Neuronal stem cell (in vitro differentiated cells): ENCODE measurements at regions not wholly inside any gene's neighbourhood (a gene's known extent, or its start where the extent isn't known, plus 50 kb on each side); places are given as distances from the start of the nearest gene placed in this dataset.
A peak's percentile ranks its signal among the peaks of the same experiment; 100 is the strongest.

Experiments
- DNase-seq: peaks from one replicate; pipeline ENCODE4 v3.0.0-alpha.2; 2013; ENCODE audit warnings: low spot score
- H2AFZ ChIP-seq: one replicate; pipeline ENCODE4 v1.6.1; 2013; ENCODE audit warnings: mild to moderate bottlenecking, low read length, inconsistent platforms
- H2AK5ac ChIP-seq: 2 replicates; pipeline ENCODE4 v1.6.1; 2013; ENCODE audit warnings: low read depth, mild to moderate bottlenecking, inconsistent platforms, low read length, moderate library complexity, mixed read lengths
- H2BK120ac ChIP-seq: 2 replicates; pipeline ENCODE4 v1.6.1; 2013; ENCODE audit warnings: low read depth, mild to moderate bottlenecking, inconsistent platforms, low read length, moderate library complexity, mixed read lengths
- H2BK12ac ChIP-seq: one replicate; pipeline ENCODE4 v1.6.1; 2013; ENCODE audit warnings: low read length, inconsistent platforms
- H2BK15ac ChIP-seq: 2 replicates; pipeline ENCODE4 v1.6.1; 2013; ENCODE audit warnings: mild to moderate bottlenecking, low read length, inconsistent platforms, mixed read lengths
- H2BK5ac ChIP-seq: one replicate; pipeline ENCODE4 v1.6.1; 2013; ENCODE audit warnings: inconsistent platforms, mild to moderate bottlenecking, low read length, moderate library complexity
- H3K14ac ChIP-seq: one replicate; pipeline ENCODE4 v1.6.1; 2013; ENCODE audit warnings: low read length, inconsistent platforms
- H3K18ac ChIP-seq: 2 replicates; pipeline ENCODE4 v1.6.1; 2013; ENCODE audit warnings: low read length, inconsistent platforms
- H3K23ac ChIP-seq: 2 replicates; pipeline ENCODE4 v1.6.1; 2013; ENCODE audit warnings: low read depth, mild to moderate bottlenecking, mixed read lengths, low read length, inconsistent platforms; ENCODE audit not compliant: poor library complexity
- H3K27ac ChIP-seq: replicated peaks from 3 replicates; pipeline ENCODE4 v1.5.1; 2013; ENCODE audit warnings: low read length, inconsistent platforms
- H3K27me3 ChIP-seq, 3 experiments: 2 replicates each; pipeline ENCODE4 v1.6.1; 2013; ENCODE audit warnings: low read length in 3 of 3, mild to moderate bottlenecking in 2 of 3, inconsistent platforms in 1 of 3, low read depth in 1 of 3, mixed read lengths in 1 of 3, moderate library complexity in 1 of 3; ENCODE audit not compliant: control insufficient read depth in 3 of 3, insufficient read depth in 3 of 3
- H3K36me3 ChIP-seq, 2 donors: replicated peaks in 1 of 2; 2 replicates each; pipeline ENCODE4 v1.6.1; 2013; ENCODE audit warnings: low read length in 2 of 2; ENCODE audit not compliant: control insufficient read depth in 2 of 2, insufficient read depth in 2 of 2
- H3K4ac ChIP-seq: 2 replicates; pipeline ENCODE4 v1.6.1; 2013; ENCODE audit warnings: inconsistent platforms, mild to moderate bottlenecking, low read length, moderate library complexity
- H3K4me1 ChIP-seq, 2 donors: 1 replicate in 1 of 2; 2 replicates in 1 of 2; pipeline ENCODE4 v1.6.1; 2013; ENCODE audit warnings: low read length in 2 of 2, low read depth in 1 of 2; ENCODE audit not compliant: control insufficient read depth in 2 of 2, insufficient read depth in 1 of 2
- H3K4me2 ChIP-seq: one replicate; pipeline ENCODE4 v1.6.1; 2013; ENCODE audit warnings: mild to moderate bottlenecking, low read length, inconsistent platforms; ENCODE audit not compliant: insufficient read depth, poor library complexity, severe bottlenecking
- H3K4me3 ChIP-seq, 2 donors: 2 replicates each; pipeline ENCODE4 v1.5.1; 2013; ENCODE audit warnings: low read length in 2 of 2, mild to moderate bottlenecking in 2 of 2, inconsistent platforms in 1 of 2, moderate library complexity in 1 of 2
- H3K79me1 ChIP-seq: one replicate; pipeline ENCODE4 v1.6.1; 2013; ENCODE audit warnings: low read depth, mild to moderate bottlenecking, inconsistent platforms, low read length, moderate library complexity
- H3K9ac ChIP-seq: one replicate; pipeline ENCODE4 v1.6.1; 2013; ENCODE audit warnings: mild to moderate bottlenecking, low read depth, low read length, inconsistent platforms; ENCODE audit not compliant: poor library complexity
- H3K9me3 ChIP-seq, 2 donors: replicated peaks in 1 of 2; 2 replicates each; pipeline versions ENCODE3 to v1.6.1; 2013; ENCODE audit warnings: low read length in 2 of 2, mild to moderate bottlenecking in 2 of 2, inconsistent platforms in 1 of 2, low read depth in 1 of 2, mixed read lengths in 1 of 2, moderate library complexity in 1 of 2; ENCODE audit not compliant: control insufficient read depth in 2 of 2, insufficient read depth in 1 of 2
- H4K8ac ChIP-seq: one replicate; pipeline ENCODE4 v1.6.1; 2013; ENCODE audit warnings: low read depth, mild to moderate bottlenecking, inconsistent platforms, low read length, moderate library complexity
- H4K91ac ChIP-seq: one replicate; pipeline ENCODE4 v1.6.1; 2013; ENCODE audit warnings: low read length, low read depth, mild to moderate bottlenecking, inconsistent platforms; ENCODE audit not compliant: poor library complexity
- WGBS, 2 donors: extraction: QIAGEN DNeasy Blood & Tissue Kit; methylation state at CpG; one replicate each; pipeline ENCODE4 v1.1.7; 2013; ENCODE audit warnings: missing lambda C conversion rate in 2 of 2, mixed read lengths in 1 of 2; ENCODE audit not compliant: insufficient read length in 2 of 2, insufficient replicate concordance in 1 of 2; ENCODE audit errors: extremely low coverage in 2 of 2; 5-methylcytosine and 5-hydroxymethylcytosine counted together

- Histone ChIP-seq H3K36me3 (no peaks in the 10 kb centered on the region), H3K14ac (no peak overlapping the region), H2BK15ac (no peak overlapping the region), H3K4me2 (no peak overlapping the region), H3K4me3 (no peak overlapping the region), H2AK5ac (no peak overlapping the region), H3K18ac (no peak overlapping the region), H2BK12ac (no peak overlapping the region), H3K23ac (no peak overlapping the region), H4K8ac (no peak overlapping the region), H2AFZ (no peak overlapping the region), H3K9me3 (no peaks in the 10 kb centered on the region), H3K9ac (no peak overlapping the region), H4K91ac (no peak overlapping the region), H3K27me3 (no peaks in the 10 kb centered on the region), H2BK5ac (no peak overlapping the region), H3K79me1 (no peaks in the 10 kb centered on the region), H3K4ac (no peak overlapping the region), H2BK120ac (no peak overlapping the region), H3K27ac (no peak overlapping the region), H3K4me1 (no peaks in the 10 kb centered on the region)
- DNase-seq: no peak
- WGBS, 2 donors: no CpG with 5 or more reads among the region's 4 CpGs
Measured at GRCh38 chr7:145092766-145093165, 256.9 kb upstream of the TPK1 start.

DNA sequence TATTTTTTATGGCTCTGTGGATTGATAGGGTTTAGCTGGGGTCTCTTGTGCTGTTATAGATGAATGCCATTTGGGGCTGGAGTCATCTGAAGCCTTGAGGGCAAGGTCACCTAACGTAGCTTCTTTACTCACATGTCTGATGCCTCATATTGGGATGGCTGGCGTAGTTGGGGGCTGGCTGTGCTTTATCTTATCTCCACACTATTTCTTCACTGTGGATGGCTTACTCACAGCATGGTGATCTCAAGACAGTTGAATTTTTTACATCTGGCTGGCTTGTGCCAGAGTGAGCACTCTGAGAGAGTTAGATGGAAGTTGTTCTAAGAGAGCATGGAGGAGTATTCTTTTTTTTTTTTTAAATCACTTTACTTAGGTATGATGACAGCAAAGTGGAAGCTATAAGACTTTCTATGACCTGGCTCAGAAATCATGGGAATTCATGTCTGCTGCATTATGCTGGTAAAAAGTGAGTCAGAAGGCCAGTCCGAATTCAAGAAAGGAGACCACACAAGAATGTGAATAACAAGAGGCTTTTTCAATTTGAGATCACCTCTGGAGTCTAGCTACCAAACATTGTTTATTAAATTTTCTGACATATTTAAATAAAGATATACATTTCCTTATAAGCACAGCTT, 252.4 kb upstream of the TPK1 start:
- no peak overlapping the region for H3K9ac ChIP-seq

DNA sequence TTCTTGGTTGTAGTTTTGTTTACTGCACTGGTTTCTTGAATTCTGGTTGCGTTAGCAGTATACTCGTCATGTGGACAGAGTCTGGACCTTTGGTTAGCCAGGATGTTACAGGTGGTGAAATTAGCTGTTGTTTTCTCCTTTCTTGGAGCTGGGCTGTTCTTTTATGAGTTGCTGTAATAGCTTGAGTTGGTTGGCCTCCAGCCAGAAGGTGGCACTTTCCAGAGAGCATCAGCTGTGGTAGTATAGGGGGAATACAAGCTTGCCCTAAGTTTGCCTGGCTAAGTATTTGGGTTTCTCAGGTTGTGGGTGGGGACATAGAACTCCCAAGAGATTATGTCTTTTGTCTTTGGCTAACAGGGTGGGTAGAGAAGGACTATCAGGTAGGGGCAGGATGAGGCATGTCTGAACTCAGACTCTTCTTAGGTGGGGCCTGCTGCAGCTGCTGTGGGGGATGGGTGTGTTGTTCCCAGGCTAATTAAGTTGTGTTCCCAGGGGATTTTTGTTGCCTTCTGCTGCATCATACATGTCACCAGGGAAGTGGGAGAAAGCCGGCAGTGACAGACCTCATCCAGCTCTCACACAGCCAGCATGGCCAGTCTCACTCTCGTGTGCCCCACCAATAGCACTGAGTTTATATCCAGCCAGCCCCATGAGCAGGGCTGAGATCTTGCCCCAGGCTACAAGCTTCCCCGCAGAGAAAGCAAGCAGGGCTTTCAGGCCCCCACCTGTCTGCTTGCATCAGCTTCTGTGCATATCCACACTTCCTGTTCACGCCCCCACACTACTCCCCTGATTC, 246.7 kb upstream of the TPK1 start:
- H3K9me3 ChIP-seq: no peaks in the 10 kb centered on the region
- no peak overlapping the region for H3K23ac ChIP-seq
- H3K9ac ChIP-seq: no peak overlapping the region
- H3K36me3 ChIP-seq: no peaks in the 10 kb centered on the region
- no peak overlapping the region for H3K4me2 ChIP-seq
- no peak overlapping the region for H2BK5ac ChIP-seq
- no peak overlapping the region for H2BK120ac ChIP-seq
- H3K27me3 ChIP-seq: no peaks in the 10 kb centered on the region
- H3K18ac ChIP-seq: peak overlapping the region; percentile 54
- H4K91ac ChIP-seq: no peak overlapping the region
- DNase-seq: no peak
- H2BK15ac ChIP-seq: no peak overlapping the region
- no peak overlapping the region for H3K4me3 ChIP-seq
- no peak overlapping the region for H3K14ac ChIP-seq
- no CpG with 5 or more reads among the region's 6 CpGs for WGBS, 2 donors
- no peaks in the 10 kb centered on the region for H3K79me1 ChIP-seq
- H3K4ac ChIP-seq: no peak overlapping the region
- no peak overlapping the region for H2AK5ac ChIP-seq
- no peak overlapping the region for H3K27ac ChIP-seq
- no peak overlapping the region for H4K8ac ChIP-seq
- no peak overlapping the region for H2BK12ac ChIP-seq
- H3K4me1 ChIP-seq: peaks cover 0 to 5% of the 10 kb centered on the region in 2 donors
- peak overlapping the region; percentile 55 for H2AFZ ChIP-seq

More for the DNA sequence above, 252.4 kb upstream of the TPK1 start:
- Histone ChIP-seq H3K36me3 (no peaks in the 10 kb centered on the region), H2BK12ac (no peak overlapping the region), H2BK120ac (no peak overlapping the region), H2AFZ (no peak overlapping the region), H3K14ac (no peak overlapping the region), H4K8ac (no peak overlapping the region), H2BK5ac (no peak overlapping the region), H3K18ac (no peak overlapping the region), H3K4ac (no peak overlapping the region), H3K9me3 (no peaks in the 10 kb centered on the region), H3K27ac (no peak overlapping the region), H3K4me1 (no peaks in the 10 kb centered on the region), H3K4me2 (no peak overlapping the region), H3K27me3 (no peaks in the 10 kb centered on the region), H3K23ac (no peak overlapping the region), H3K4me3 (no peak overlapping the region), H4K91ac (no peak overlapping the region), H2BK15ac (no peak overlapping the region), H3K79me1 (no peaks in the 10 kb centered on the region), H2AK5ac (no peak overlapping the region)
- WGBS, 2 donors: no CpG with 5 or more reads among the region's 3 CpGs
- DNase-seq: no peak

DNA sequence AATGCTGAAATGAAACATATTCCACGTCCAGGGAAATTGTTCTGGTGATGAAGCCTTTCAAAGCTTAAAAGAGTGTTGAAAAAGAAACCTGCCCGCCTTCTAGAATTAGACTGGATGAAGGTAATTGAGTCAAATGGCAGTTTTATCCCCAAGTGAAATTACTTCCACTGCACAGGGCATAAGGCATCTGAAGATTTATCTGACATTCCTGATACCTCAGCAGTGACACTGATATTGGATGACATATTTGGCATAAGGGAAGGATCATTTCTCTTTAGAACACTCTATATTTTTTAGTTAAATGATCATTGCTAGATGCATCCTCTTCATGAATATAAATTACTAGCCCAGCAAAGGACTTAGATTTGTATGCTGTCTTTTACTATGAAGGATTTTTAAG, 229.6 kb upstream of the TPK1 start:
- no peak overlapping the region for H3K23ac ChIP-seq
- no peak overlapping the region for H2BK15ac ChIP-seq
- no peak overlapping the region for H3K4me2 ChIP-seq
- no peak overlapping the region for H3K18ac ChIP-seq
- no peak overlapping the region for H3K4ac ChIP-seq
- H3K14ac ChIP-seq: no peak overlapping the region
- H4K8ac ChIP-seq: no peak overlapping the region
- H3K4me3 ChIP-seq: no peak overlapping the region
- H3K36me3 ChIP-seq: no peaks in the 10 kb centered on the region
- DNase-seq: no peak
- H4K91ac ChIP-seq: no peak overlapping the region
- no peak overlapping the region for H3K9ac ChIP-seq
- no peak overlapping the region for H2AFZ ChIP-seq
- H3K9me3 ChIP-seq: no peaks in the 10 kb centered on the region
- no peaks in the 10 kb centered on the region for H3K4me1 ChIP-seq
- H2AK5ac ChIP-seq: no peak overlapping the region
- H3K27me3 ChIP-seq: no peaks in the 10 kb centered on the region
- no peak overlapping the region for H2BK5ac ChIP-seq
- no CpG with 5 or more reads among the region's 2 CpGs for WGBS, 2 donors
- H2BK12ac ChIP-seq: no peak overlapping the region
- no peaks in the 10 kb centered on the region for H3K79me1 ChIP-seq
- H3K27ac ChIP-seq: no peak overlapping the region
- H2BK120ac ChIP-seq: no peak overlapping the region
